DMS 273 (cell line): ENCODE measurements at regions not wholly inside any gene's neighbourhood (a gene's known extent, or its start where the extent isn't known, plus 50 kb on each side); places are given as distances from the start of the nearest gene placed in this dataset.

Experiments
- DNase-seq: peaks from one replicate; lab custom pipeline; 2025; ENCODE audit not compliant: unreplicated experiment; lab: John Stamatoyannopoulos, UW

- DNase-seq = no peak
Observed at GRCh38 chr2:12050396-12050795, 304.0 kb downstream of the LPIN1 start.

GRCh38 chr2:12051831-12052230 is 305.4 kb downstream of the LPIN1 start:
- no peak for DNase-seq

GRCh38 chr2:12052796-12053195 is 306.4 kb downstream of the LPIN1 start:
- no peak for DNase-seq

GRCh38 chr2:12054956-12055618 is 308.7 kb downstream of the LPIN1 start:
- no peak for DNase-seq

- DNase-seq = no peak
Observed at GRCh38 chr2:12057436-12058166, 311.2 kb downstream of the LPIN1 start.

GRCh38 chr2:12059616-12060441 is 313.4 kb downstream of the LPIN1 start:
- no peak for DNase-seq

GRCh38 chr2:12060886-12061285 is 314.5 kb downstream of the LPIN1 start:
- no peak for DNase-seq

GRCh38 chr2:12061286-12062052 is 315.0 kb downstream of the LPIN1 start:
- DNase-seq = no peak

GRCh38 chr2:12062053-12062395 is 315.6 kb downstream of the LPIN1 start:
- DNase-seq = no peak

- no peak for DNase-seq
Observed at GRCh38 chr2:12063210-12063609, 316.8 kb downstream of the LPIN1 start.

- no peak for DNase-seq
Observed at GRCh38 chr2:12064153-12064552, 317.7 kb downstream of the LPIN1 start.

GRCh38 chr2:12066116-12066515 is 319.7 kb downstream of the LPIN1 start:
- no peak for DNase-seq

GRCh38 chr2:12066986-12067385 is 320.6 kb downstream of the LPIN1 start:
- no peak for DNase-seq

- DNase-seq = no peak
Observed at GRCh38 chr2:12068796-12069538, 322.5 kb downstream of the LPIN1 start.

- no peak for DNase-seq
Observed at GRCh38 chr2:12070153-12070552, 323.7 kb downstream of the LPIN1 start.

- no peak for DNase-seq
Observed at GRCh38 chr2:12070581-12070980, 324.1 kb downstream of the LPIN1 start.

- no peak for DNase-seq
Observed at GRCh38 chr2:12071318-12071717, 324.9 kb downstream of the LPIN1 start.

GRCh38 chr2:12073217-12073852 is 326.9 kb downstream of the LPIN1 start:
- DNase-seq = no peak

- no peak for DNase-seq
Observed at GRCh38 chr2:12074126-12074844, 327.9 kb downstream of the LPIN1 start.
